ENCODE measurements at regions not wholly inside any gene's neighbourhood (a gene's known extent, or its start where the extent isn't known, plus 50 kb on each side); places are given as distances from the start of the nearest gene placed in this dataset.

DNA sequence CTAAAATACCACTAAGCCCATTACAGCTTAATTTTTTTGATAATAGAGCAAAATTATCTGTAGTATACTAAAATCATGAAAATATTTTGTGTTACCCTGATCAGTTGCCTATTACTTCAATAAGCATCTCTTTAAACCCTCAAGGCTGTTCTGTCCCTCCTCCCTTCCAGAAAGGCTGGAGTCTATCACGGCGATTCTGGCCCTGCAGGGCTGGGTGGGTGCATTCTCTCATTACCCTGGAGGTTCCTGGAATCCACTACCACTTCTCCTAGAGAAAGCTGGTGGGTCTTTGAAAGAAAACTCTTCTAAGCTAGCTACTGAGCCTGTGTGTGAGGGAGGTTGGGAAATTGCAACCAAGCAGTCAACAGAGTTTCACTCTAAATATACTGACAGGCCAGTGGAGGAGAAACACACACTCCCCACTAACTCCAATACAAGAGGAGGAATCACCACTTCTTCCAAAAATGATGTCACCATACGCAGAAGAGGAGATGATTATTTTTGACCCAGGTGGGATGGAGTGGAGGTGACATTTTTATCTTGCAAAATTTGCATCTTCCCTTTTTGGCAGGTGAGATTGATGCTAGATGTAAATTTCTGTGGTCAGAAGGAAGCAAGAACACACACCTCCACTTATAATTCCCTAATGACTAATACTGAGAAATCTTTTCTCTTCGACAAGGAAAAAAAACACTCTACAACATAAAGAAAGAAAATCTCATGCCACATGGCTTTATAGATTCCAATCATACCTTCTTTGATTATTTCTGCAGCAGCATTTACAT, 182.3 kb upstream of the PHACTR1 start:
- TF ChIP-seq, protein P1, sequence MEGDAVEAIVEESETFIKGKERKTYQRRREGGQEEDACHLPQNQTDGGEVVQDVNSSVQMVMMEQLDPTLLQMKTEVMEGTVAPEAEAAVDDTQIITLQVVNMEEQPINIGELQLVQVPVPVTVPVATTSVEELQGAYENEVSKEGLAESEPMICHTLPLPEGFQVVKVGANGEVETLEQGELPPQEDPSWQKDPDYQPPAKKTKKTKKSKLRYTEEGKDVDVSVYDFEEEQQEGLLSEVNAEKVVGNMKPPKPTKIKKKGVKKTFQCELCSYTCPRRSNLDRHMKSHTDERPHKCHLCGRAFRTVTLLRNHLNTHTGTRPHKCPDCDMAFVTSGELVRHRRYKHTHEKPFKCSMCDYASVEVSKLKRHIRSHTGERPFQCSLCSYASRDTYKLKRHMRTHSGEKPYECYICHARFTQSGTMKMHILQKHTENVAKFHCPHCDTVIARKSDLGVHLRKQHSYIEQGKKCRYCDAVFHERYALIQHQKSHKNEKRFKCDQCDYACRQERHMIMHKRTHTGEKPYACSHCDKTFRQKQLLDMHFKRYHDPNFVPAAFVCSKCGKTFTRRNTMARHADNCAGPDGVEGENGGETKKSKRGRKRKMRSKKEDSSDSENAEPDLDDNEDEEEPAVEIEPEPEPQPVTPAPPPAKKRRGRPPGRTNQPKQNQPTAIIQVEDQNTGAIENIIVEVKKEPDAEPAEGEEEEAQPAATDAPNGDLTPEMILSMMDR (conservative IDR thresholded peaks at IDR 0.05; ENCODE audit: low read depth, low read length): no peak
- no peak for TF ChIP-seq EZH2 (IDR thresholded peaks at IDR 0.05; ENCODE audit: borderline replicate concordance, low read depth, low read length, poor library complexity, severe bottlenecking)
